GM18508 (cell line): ENCODE measurements at regions not wholly inside any gene's neighbourhood (a gene's known extent, or its start where the extent isn't known, plus 50 kb on each side); places are given as distances from the start of the nearest gene placed in this dataset.
"Not testable (repeated sequence)": the region's sequence is repeated elsewhere in the genome, so short reads cannot be mapped to it uniquely, and the experiment has no call there.

Experiments
- ATAC-seq: cut with Tn5 transposase; IDR thresholded peaks from one replicate; pipeline ENCODE4 v1.9.1; 2021; ENCODE audit warnings: moderate number of reproducible peaks; ENCODE audit not compliant: insufficient read depth, unreplicated experiment

GRCh38 chrX:2640436-2641150 is 50.5 kb upstream of the CD99 start:
- no peak for ATAC-seq

- no peak for ATAC-seq
Measured at GRCh38 chrX:2638279-2638678, 52.8 kb upstream of the CD99 start.

GRCh38 chrX:2635342-2635741 is 55.8 kb upstream of the CD99 start:
- ATAC-seq: no peak

GRCh38 chrX:2632533-2633504 is 58.3 kb upstream of the CD99 start:
- no peak for ATAC-seq

GRCh38 chrX:2631743-2632532 is 59.2 kb upstream of the CD99 start:
- no peak for ATAC-seq

GRCh38 chrX:2630935-2631742 is 60.0 kb upstream of the CD99 start:
- ATAC-seq: not testable (repeated sequence)

GRCh38 chrX:2630008-2630934 is 60.8 kb upstream of the CD99 start:
- not testable (repeated sequence) for ATAC-seq

- ATAC-seq: no peak
Measured at GRCh38 chrX:2629316-2630007, 61.6 kb upstream of the CD99 start.

- no peak for ATAC-seq
Measured at GRCh38 chrX:2628751-2629315, 62.3 kb upstream of the CD99 start.

- ATAC-seq: no peak
Measured at GRCh38 chrX:2627272-2627867, 63.7 kb upstream of the CD99 start.

- no peak for ATAC-seq
Measured at GRCh38 chrX:2626750-2627149, 64.3 kb upstream of the CD99 start.

GRCh38 chrX:2620576-2620975 is 70.5 kb upstream of the CD99 start:
- no peak for ATAC-seq

- ATAC-seq: no peak
Measured at GRCh38 chrX:2618516-2618915, 72.6 kb upstream of the CD99 start.

- ATAC-seq: no peak
Measured at GRCh38 chrX:2614911-2615310, 76.2 kb upstream of the CD99 start.

- ATAC-seq: no peak
Measured at GRCh38 chrX:2610246-2611170, 80.6 kb upstream of the CD99 start.

GRCh38 chrX:2609431-2610238 is 81.5 kb upstream of the CD99 start:
- peak; percentile 15 for ATAC-seq
